PC-3 (cell line): ENCODE measurements at regions not wholly inside any gene's neighbourhood (a gene's known extent, or its start where the extent isn't known, plus 50 kb on each side); places are given as distances from the start of the nearest gene placed in this dataset.

Experiments
- CTCF ChIP-seq: fragments of 300-600 bp; sonication (generic); conservative IDR thresholded peaks from 2 replicates; pipeline ENCODE4 v1.5.1; 2017; ENCODE audit warnings: antibody characterized with exemption, low read depth, mild to moderate bottlenecking, low read length
- EZH2 ChIP-seq: fragments of 300-600 bp; sonication (generic); IDR thresholded peaks from one replicate; pipeline ENCODE4 v1.6.1; 2017; ENCODE audit warnings: antibody characterized with exemption, mild to moderate bottlenecking, low read length; ENCODE audit not compliant: unreplicated experiment
- EZH2phosphoT487 ChIP-seq: fragments of 300-600 bp; sonication (generic); IDR thresholded peaks from 2 replicates; pipeline ENCODE4 v1.6.1; 2018; ENCODE audit warnings: mild to moderate bottlenecking, antibody characterized with exemption, low read length, borderline replicate concordance

GRCh38 chr9:120286530-120286929, 293.4 kb downstream of the CDK5RAP2 start:
- TF ChIP-seq CTCF (no peak), EZH2 (no peak), EZH2phosphoT487 (no peak)
